ENCODE measurements at regions not wholly inside any gene's neighbourhood (a gene's known extent, or its start where the extent isn't known, plus 50 kb on each side); places are given as distances from the start of the nearest gene placed in this dataset.
"Not testable (repeated sequence)": the region's sequence is repeated elsewhere in the genome, so short reads cannot be mapped to it uniquely, and the experiment has no call there.

DNA sequence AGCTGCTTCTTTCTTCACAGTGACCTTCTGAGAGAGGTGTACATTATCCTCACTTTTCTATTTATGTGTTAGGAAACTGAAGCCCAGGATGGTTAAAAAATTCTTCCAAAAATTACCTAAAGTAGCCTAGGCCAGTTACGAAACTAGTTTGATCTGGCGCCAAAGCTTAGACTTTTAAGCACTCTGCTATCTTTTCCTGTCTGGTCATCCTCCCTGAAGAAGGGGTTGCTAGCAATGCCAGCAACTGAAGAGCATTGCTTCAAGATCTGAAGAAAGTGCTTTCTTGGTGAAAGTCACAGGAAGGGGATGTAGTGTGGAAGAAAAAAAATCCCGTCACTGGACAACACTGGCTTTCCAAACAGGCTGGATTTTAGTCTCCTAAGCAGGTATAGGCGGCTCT lies 618.8 kb upstream of the GRM7 start:
- no peak for DNase-seq

DNA sequence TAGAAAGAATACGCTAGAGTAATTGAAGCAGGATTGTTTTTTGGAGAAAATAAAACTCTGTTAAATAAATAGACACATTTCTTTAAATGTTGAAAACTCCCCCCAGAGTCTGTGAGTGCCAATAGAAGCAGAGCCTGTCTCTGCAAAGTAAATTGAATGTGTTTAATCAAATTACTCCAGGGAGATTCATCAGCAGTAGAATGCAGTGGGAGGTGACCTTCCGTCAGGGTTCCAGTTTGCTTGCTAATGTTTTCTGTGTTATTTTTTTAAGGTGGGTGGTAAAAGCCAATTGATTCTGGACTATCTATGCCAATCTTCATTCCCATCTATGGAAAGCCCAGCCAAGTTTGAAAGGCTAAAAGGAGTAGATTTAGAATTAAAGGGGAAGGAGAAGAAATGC lies 612.4 kb upstream of the GRM7 start:
- DNase-seq: no peak

DNA sequence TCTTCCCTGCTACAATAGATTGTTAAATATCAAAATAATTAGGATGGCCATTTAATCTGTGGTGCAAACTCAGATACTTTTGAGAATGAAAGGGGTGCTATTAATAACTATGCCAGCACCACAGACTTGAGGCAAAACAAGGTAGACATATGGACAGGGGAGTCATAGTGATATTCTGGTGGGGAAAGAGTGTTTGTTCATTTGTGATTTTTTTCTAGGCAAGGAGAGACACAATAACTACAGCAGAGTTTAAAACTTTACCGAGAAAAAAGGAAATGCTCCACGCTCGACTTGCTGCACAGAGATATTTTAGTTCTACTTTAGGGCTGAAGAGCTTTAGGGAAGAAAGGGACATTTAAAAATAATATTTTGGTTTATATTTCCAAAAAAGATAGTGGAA lies 611.2 kb upstream of the GRM7 start:
- DNase-seq: no peak

DNA sequence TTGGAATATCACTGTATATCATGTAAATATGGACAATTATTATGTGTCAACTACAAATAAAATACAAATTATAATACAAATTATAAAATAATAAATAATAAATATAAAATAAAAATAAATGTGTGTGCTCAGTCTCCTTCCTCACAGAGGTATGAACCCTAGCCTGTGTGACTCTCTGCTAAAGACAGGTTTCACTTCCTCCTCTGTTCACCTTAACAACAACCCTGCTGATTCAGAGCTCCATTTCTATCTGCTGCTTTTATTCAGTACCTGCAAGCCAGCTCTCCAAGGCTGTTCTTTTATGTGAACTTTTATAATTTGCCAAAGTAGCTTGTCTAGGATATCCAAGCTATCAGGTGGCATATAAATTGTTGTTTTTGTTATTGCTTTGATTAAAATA lies 610.7 kb upstream of the GRM7 start:
- no peak for DNase-seq

DNA sequence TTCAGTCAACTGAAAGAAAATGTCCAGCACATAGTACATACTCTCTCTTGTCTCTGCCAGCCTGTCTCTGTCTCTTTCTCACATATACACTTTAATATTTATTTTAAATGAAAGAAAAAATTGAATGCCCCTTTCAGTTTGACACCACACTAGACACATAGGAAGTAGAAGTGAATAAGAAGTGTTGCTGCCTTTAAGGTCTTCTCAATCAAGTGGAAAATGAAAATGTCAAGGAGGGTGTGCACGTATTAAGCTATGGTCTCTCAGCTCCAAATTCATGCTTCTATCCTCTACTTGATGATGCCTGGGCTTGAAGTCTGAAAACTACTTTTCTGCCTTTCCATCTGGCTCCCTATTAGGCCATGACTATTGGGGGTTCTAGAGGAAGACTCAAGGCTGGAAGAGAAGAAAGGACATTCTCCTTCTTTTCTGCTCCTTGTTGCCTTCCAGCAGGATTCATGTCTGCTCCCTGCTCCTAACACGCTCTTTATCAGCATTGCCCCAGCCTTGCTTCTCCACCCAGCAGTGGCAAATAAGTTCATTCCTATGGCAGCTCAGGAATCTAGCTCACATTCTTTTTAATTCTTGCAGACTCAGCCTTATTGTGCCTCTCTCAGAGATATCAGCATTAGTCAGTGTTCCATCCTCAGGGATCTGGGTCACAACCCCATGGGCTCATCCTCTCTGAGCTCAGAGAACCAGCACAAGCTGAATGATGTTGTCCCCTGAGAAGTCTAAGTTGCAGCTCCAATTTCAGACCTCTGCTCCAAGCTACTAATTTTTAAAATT lies 609.1 kb upstream of the GRM7 start:
- no peak for DNase-seq

DNA sequence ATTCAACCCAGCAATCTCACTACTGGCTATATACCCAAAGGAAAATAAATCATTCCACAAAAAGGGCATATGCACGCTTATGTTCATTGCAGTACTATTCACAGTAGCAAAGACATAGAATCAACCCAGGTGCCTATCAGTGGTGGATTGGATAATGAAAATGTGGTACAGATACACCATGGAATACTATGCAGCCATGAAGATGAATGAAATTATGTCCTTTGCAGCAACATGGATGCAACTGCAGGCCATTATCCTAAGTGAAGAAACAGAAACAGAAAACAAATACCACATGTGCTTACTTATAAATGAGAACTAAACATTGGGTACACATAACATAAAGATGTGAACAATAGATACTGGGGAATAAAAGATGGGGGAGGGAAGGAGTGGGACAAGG lies 606.4 kb upstream of the GRM7 start:
- DNase-seq: no peak

DNA sequence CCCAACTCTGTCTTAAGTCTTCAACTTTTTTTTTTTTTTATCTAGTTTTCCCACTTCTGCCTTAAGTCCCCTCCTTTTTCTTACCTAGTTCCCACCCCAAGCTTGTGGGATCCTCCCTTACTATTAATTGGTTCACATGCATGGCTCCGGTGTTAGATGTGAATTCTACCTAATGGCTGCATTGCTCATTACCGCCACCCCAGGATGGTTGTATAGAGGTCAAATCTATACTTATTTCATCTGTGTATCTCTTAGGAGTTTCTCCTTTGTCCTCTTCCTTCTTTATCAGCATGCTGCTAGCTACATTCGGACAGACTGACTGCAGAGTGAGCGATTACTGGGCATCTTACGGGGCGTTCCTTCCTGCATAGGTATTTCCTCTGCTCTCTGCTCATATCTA lies 605.7 kb upstream of the GRM7 start:
- DNase-seq: no peak

DNA sequence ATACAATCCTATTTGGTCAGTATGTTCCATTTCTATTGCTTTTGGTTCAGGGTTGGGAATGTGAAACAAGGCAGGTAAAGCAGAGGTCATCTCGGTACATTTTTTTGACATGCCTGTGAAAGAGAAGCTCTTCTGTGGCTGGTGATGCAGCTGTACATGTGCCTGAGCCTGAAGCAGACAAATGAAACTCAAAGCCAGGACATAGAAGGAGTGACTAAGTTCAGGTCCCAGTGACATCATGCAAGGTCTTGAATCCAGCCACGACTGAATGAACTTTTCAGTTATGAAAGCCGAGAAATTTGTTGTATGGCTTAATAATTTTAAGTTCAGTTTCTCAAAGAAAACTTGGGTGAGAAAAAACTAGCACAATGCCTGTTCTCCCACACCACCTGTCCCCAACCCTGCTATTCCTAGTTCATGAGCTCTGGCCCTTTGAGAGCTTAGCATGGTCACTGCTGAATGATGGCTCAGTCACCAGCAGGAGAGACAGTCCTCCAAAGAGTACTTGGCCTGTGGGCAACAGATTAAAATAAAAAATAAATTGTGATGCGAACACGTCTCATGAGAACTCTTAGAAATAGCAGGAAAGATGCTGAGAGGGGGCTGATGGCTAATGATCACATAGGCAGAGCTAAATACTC lies 600.2 kb upstream of the GRM7 start:
- DNase-seq: no peak

DNA sequence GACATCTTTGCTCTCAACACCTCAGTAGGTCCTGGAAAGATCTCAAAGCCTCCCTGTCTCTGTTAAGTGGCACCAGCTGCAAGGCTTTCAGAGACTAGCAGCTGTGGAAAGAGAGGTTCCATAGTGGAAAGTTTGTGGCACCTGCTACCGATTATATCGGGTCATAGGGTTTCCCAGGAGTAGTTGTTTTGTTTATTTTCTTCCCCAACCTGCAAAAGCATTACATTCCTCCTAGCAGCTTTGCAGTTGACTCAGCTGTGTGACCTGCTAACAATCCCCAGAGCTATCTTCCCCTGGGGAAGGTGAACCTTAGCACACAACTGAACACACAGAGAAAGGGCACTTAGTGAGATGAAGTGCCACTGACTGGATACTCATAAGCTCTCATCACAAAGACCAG lies 598.9 kb upstream of the GRM7 start:
- no peak for DNase-seq

DNA sequence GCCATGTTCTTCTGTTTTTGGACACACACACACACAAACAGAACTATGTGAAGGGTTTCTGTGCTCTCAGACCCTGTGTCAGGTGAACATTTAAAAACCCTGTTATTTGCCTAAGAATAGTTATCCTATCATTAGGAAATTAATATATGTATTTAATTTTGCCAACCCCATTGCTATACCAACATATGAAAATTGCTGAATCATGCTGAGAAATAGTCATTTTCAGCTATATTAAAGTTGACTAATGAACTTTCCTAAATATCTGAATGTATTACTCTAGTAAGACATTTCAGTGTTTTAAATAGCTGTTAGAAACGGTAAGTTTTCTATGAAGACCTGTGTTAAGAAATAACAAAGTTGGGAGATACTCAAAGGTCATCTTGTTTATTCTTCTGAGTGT lies 596.9 kb upstream of the GRM7 start:
- DNase-seq: no peak

DNA sequence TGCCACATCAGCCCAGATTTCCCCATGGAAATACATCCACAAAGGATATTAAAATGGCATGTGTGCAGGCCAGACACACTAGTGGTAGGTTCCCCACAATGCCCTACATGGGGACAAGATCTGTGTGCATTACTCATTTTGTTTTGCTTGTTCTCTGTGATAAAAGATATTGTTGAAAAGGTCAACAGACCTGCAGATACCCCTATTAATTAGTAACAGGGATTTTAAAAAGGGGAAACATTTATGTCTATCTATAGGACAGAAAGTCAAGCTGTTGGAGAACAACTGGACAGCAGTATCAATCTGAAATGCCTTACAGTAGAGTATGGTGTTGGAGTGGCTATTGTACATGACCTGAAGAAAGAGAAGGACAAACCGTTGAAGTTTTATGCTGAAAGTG lies 596.0 kb upstream of the GRM7 start:
- DNase-seq: no peak

DNA sequence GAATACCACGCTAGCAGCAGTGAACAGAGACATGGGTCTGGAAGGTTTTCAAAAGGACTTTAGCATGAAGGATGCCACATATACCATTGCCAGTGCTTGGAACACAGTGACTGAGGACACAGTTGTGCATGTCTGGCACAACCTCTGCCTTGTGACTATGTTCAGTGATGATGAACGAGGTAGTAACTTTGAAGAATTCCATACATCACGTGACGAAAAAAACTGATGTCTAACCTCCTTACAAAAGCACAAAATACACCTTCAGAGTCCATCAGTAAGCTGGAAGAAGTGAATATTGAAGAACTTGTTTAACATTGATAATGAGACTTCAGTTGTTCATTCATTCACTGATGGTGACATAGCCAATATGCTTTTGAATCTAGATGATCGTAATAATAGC lies 594.8 kb upstream of the GRM7 start:
- no peak for DNase-seq

DNA sequence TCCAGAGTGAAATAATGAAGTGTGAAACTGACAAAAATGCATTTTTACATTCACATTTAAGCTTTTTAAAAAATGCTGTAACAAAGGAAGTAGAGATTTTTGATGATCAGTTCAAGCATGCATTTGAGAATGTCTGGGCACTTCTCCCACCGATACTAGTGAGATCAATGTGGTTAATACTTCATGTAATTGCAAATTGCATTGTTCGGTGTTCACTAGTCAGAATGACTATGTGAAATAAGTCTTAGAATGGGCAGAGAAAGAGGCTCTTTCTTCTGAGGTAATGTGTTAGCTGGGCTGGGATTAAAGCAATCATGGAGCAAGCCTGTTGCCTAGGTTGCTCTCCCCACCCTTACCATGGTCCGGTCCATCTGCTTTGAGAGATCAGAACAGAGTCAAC lies 587.0 kb upstream of the GRM7 start:
- no peak for DNase-seq

DNA sequence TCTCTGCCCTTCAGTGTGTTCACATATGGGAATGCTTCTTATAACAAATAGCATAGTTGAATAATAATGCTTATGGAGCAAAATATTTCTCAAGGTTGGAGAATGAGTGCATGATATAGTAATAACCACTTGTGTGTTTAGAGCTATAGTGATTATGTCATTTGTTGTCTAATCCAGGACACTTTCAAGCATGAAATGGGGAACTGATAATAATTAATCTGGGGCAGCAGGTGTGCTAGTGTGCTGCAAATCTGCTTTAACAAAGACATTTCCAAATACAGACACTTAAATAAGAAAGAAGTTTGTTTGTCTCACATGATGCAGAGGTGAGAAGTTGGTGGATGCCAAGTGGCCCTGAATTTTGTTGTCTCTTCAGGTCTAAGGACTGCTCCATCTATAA lies 579.3 kb upstream of the GRM7 start:
- DNase-seq: no peak

DNA sequence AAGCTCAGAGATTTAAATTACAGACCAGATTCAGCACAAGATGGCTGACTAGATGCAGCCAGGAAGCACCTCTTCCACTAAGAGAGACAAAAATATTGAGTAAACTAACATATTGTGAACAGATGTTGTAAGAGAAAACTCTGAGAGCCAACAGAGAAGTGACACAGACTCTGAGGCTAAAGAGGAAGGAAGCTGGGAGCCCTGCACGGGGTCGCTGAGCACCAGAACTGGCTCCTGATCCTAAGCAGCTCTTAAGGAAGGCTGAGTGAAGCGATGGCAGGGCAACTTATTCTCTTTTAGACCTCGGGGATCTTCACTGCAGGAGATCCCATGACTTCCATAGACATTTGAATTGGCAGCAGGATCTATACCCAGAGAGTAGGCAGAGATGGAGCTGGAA lies 578.0 kb upstream of the GRM7 start:
- no peak for DNase-seq

DNA sequence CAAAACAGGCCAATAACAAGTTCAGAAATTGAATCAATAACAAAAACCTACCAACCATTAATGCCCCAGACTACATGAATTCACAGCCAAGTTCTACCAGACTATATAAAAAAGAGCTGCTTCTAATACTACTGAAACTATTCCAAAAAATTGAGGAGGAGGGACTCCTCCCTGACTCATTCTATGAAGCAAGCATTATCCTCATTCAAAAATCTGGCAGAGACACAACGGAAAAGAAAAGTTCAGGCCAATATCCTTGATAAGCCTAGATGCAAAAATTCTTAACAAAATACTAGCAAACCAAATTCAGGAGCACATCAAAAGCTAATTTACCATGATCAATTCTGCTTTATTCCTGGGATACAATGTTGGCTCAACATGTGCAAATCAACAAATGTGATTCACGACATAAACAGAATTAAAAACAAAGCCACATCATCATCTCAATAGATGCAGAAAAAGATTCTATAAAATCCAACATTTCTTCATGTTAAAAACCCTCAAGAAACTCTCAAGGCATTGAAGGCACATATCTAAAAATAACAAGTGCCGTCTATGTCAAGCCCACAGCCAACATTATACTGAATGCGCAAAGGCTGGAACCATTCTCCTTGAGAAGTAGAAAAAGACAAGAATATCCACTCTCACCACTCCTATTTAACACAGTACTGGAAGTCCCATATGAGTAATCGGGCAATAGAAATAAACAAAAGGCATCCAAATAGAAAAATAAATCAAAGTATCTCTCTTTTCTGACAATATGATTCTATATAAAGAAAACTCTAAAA lies 573.6 kb upstream of the GRM7 start:
- DNase-seq: no peak

DNA sequence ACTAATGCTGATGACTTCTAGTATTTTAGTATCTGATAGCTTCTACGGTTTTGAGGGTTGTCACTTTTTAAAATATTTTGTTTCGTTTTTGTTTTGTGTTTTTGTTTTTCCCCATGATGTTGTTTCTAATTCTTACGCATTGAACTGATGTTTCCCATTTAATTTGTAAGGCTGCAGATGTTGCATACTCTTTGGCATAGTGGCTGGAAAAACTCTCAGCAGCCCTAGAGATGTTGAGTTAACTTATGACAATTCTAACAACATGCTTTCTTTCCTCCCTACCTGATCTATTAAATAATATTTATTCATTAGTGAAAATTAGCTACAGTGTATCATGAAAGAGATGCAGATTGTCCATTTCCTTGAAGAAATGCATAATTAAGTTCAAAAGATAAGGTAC lies 559.3 kb upstream of the GRM7 start:
- no peak for DNase-seq

DNA sequence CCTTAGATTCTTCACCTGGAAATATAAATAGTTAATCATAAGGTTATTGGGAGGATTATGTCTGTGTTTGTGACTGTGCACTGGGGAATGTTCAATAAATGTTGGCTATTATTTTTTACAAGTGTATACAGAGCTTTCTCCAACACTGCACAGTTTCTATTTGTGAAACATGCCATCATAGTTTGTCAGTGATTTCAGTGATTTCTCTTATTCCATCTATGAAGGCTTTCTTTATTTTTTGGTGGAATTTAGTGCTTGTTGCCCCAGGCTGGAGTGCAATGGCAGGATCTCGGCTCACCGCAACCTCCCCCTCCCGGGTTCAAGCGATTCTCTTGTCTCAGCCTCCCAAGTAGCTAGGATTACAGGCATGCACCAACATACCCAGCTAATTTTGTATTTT lies 545.0 kb upstream of the GRM7 start:
- no peak for DNase-seq

DNA sequence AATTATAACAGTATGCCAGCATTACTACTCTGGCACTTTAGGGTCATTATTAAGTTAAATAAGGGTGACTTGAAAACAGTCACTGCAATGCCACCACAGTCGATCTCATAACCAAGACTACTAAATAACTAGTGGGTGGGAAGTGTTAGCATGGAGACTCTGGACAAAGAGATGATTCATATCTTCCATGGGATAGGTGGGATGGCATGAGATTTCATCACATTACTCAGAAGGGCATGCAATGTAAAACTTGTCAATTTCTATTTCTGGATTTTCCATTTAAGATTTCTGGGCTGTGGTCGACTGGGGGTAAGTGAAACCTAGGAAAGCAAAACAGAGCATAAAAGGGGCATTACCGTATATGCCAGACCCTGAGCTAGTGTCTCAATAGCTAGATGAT lies 538.9 kb upstream of the GRM7 start:
- DNase-seq: no peak

DNA sequence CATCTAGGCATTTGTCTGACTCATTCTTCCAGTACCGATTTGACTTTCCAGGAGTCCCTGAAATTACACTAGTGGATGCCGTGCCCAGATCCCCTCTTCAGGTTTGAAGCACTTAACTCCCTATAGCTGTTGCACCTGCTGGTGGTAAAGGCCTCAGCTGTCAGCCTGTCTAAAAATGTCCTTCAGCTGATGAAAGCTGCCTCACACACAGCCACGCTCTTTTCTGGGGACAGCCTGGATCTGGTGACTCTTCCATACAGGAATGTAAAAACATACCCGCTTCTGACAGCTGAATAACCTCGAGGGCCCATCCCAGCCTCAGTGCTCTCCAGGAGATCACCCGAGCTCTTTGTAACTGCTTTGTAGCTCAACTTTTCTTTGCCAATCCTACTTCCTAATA lies 534.1 kb upstream of the GRM7 start:
- DNase-seq: no peak

DNA sequence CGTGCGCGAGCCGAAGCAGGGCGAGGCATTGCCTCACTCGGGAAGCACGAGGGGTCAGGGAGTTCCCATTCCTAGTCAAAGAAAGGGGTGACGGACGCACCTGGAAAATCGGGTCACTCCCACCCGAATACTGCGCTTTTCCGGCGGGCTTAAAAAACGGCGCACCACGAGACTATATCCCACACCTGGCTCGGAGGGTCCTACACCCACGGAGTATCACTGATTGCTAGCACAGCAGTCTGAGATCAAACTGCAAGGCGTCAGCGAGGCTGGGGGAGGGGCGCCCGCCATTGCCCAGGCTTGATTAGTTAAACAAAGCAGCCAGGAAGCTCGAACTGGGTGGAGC lies 520.0 kb upstream of the GRM7 start:
- not testable (repeated sequence) for DNase-seq

DNA sequence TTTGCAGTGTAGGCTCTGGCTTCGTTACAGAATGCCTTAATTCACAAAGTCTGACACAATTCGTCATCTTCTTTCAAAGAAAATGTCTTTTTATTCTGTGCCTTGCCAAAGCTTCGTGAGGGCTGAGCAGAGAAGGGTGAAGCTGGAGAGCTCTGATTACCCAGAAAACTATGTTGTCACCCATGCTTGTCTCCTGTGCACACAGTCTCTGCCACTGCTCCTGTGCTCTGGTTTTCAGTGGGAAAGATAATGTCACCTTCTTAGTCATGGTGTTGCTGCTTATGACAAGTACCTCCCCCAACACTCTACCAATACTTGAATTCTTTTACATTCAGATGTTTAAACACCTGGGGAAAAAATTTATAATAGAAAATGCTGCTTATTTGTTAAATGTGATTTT lies 509.2 kb upstream of the GRM7 start:
- no peak for DNase-seq

DNA sequence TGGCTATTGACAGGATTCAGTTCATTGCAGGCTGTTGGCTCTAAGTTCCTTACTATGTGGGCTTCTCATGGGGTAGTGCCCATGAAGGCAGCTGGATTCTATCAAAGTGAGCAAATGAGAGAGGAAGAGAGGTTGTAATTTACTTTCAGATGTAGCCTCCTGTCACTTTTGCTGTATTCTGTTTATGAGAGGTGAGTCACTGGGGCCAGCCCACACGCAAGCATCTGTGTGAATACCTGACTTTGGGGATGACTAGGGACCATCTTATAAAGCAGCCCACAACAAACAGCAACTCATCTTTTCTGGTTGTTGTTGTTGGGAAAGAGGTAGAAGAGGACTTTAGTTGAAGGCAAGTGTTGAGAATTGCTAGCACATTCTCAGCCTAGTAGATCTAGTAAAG lies 506.3 kb upstream of the GRM7 start:
- no peak for DNase-seq

DNA sequence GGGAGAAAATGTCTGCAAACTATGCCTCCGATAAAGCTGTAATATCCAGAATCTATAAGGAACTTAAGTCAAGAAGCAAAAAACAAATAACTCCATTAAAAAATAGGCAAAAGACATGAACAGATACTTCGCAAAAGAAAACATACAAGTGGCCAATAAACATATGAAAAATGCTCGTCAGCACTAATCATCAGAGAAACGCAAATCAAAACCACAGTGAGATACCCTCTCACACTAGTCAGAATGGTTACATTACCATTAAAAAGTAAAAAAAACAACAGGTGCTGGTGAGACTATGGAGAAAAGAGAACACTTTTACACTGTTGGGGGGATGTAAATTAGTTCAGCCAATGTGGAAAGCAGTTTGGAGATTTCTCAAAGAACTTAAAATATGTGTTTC lies 498.5 kb upstream of the GRM7 start:
- no peak for DNase-seq
